ENCODE measurements at regions not wholly inside any gene's neighbourhood (a gene's known extent, or its start where the extent isn't known, plus 50 kb on each side); places are given as distances from the start of the nearest gene placed in this dataset.
"Not testable (repeated sequence)": the region's sequence is repeated elsewhere in the genome, so short reads cannot be mapped to it uniquely, and the experiment has no call there.

DNA sequence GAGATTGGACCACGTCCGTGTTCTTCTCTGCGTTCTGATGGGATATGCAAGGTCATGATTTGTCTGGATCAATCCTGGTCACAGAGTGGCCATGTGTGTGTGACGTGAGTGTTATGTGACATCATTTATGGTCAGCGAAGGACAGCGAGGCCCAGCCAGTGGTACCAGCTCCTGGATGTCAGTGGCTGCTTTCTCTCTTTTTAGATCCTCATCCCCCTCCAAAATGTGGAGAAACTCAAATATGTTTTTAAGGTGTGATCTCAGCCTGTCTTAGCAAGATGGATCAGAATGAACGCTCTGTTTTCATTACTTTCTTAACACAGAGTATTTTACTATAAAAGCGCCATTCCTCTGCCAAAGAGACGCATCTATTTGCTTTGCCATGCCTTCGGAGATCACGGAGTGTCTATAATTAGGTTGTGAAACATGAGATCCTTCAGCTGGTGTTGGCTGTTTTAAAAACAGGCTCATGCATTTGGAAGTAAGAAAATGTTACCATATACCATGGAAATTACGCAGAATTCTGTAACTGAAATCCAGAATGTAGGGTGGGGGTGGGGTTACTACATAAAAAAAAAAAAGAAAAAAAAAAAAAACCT is 245.5 kb upstream of the TCERG1L start:
- intact Hi-C loops (cut with micrococcal nuclease) = no loop called here
- Histone ChIP-seq H2AFZ (ENCODE audit: low read depth, low read length) (no peak overlapping the region), H3K79me2 (ENCODE audit: control insufficient read depth, insufficient read depth, low read length) (no peaks in the 10 kb centered on the region), H3K36me3 (ENCODE audit: control insufficient read depth in 2 of 2, extremely low read depth in 1 of 2, insufficient read depth in 2 of 2, low read length in 2 of 2) (no peaks in the 10 kb centered on the region), H3K9me1 (replicated peaks; ENCODE audit: control insufficient read depth, extremely low read depth, insufficient read depth, low read length) (no peaks in the 10 kb centered on the region), H3K27me3 (ENCODE audit: control insufficient read depth in 2 of 2, insufficient read depth in 2 of 2, low read length in 2 of 2) (no peaks in the 10 kb centered on the region), H3K27ac (ENCODE audit: insufficient read depth, low read depth, low read length) (no peak overlapping the region), H3K4me1 (ENCODE audit: control insufficient read depth, extremely low read depth, insufficient read depth, low read length) (no peaks in the 10 kb centered on the region), H3K9ac (replicated peaks; ENCODE audit: extremely low read depth, insufficient read depth, low read length) (no peak overlapping the region), H3K9me3 (replicated peaks; ENCODE audit: control insufficient read depth, insufficient read depth, low read length) (peaks cover 6% of the 10 kb centered on the region), H3K4me3 (replicated peaks in 1 of 3; ENCODE audit: insufficient read depth in 1 of 3, low read depth in 1 of 3, low read length in 3 of 3) (no peak overlapping the region), H4K20me1 (replicated peaks; ENCODE audit: control insufficient read depth, extremely low read depth, insufficient read depth, low read length) (no peaks in the 10 kb centered on the region), H3K4me2 (ENCODE audit: insufficient read depth, low read length) (no peak overlapping the region)
- ChIA-PET POLR2A (no interaction called here), CTCF (no interaction called here)
- no peak for DNase-seq (ENCODE audit: low read depth, low spot score)
- no peak for FAIRE-seq
- TF ChIP-seq JUN (IDR thresholded peaks at IDR 0.05; ENCODE audit: borderline replicate concordance, insufficient read depth, insufficient read length, low read depth) (no peak), FOS (IDR thresholded peaks at IDR 0.05; ENCODE audit: borderline replicate concordance, insufficient read depth, low read length) (no peak), POLR2A (IDR thresholded peaks at IDR 0.05; ENCODE audit: low read depth, low read length) (no peak), GATA2 (IDR thresholded peaks at IDR 0.05; ENCODE audit: insufficient read depth, insufficient read length, low read depth, low read length) (no peak), POLR2AphosphoS5 (IDR thresholded peaks at IDR 0.05; ENCODE audit: insufficient read depth, low read depth, low read length) (no peak), MYC (IDR thresholded peaks at IDR 0.05; ENCODE audit: low read depth, low read length) (no peak), EZH2 (IDR thresholded peaks at IDR 0.05; ENCODE audit: borderline replicate concordance, low read depth, low read length, severe bottlenecking) (no peak)
- TF ChIP-seq, protein P1, sequence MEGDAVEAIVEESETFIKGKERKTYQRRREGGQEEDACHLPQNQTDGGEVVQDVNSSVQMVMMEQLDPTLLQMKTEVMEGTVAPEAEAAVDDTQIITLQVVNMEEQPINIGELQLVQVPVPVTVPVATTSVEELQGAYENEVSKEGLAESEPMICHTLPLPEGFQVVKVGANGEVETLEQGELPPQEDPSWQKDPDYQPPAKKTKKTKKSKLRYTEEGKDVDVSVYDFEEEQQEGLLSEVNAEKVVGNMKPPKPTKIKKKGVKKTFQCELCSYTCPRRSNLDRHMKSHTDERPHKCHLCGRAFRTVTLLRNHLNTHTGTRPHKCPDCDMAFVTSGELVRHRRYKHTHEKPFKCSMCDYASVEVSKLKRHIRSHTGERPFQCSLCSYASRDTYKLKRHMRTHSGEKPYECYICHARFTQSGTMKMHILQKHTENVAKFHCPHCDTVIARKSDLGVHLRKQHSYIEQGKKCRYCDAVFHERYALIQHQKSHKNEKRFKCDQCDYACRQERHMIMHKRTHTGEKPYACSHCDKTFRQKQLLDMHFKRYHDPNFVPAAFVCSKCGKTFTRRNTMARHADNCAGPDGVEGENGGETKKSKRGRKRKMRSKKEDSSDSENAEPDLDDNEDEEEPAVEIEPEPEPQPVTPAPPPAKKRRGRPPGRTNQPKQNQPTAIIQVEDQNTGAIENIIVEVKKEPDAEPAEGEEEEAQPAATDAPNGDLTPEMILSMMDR (IDR thresholded peaks at IDR 0.05; ENCODE audit: extremely low read depth in 1 of 2, insufficient read depth in 1 of 2, low read depth in 1 of 2, low read length in 2 of 2) = no peak
- TF ChIP-seq, protein P2, sequence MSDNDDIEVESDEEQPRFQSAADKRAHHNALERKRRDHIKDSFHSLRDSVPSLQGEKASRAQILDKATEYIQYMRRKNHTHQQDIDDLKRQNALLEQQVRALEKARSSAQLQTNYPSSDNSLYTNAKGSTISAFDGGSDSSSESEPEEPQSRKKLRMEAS (IDR thresholded peaks at IDR 0.05; ENCODE audit: insufficient read depth, insufficient read length) = no peak
- dilution Hi-C loops (cut with MboI; ENCODE audit: extremely low pct_ligation_motif_present, low sequenced_read_pairs) = no loop called here
- no TSS peak for BruUV-seq (replicated peaks)

DNA sequence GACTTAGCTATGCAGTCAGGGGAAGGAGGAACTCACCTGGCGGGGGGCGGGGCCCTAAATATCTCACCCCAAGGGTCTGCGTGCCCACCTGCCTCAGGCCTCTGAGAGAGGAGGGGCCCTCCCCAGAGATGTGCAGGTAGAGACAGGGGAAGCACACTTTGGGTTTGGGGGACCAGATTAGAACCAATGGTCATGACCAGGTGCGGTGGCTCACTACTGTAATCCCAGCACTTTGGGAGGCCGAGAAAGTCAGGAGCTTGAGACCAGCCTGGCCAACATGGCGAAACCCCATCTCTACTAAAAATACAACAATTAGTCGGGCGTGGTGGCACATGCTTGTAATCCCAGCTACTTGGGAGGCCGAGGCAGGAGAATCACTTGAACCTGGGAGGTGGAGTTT is 246.4 kb upstream of the TCERG1L start:
- H4K20me1 ChIP-seq (replicated peaks; ENCODE audit: control insufficient read depth, extremely low read depth, insufficient read depth, low read length); BruUV-seq (replicated peaks); H2AFZ ChIP-seq (ENCODE audit: low read depth, low read length); H3K4me2 ChIP-seq (ENCODE audit: insufficient read depth, low read length); intact Hi-C loops (cut with micrococcal nuclease); DNase-seq (ENCODE audit: low read depth, low spot score); dilution Hi-C loops (cut with MboI; ENCODE audit: extremely low pct_ligation_motif_present, low sequenced_read_pairs); POLR2A ChIA-PET; H3K4me1 ChIP-seq (ENCODE audit: control insufficient read depth, extremely low read depth, insufficient read depth, low read length); H3K9me1 ChIP-seq (replicated peaks; ENCODE audit: control insufficient read depth, extremely low read depth, insufficient read depth, low read length); H3K27me3 ChIP-seq (ENCODE audit: control insufficient read depth in 2 of 2, insufficient read depth in 2 of 2, low read length in 2 of 2); H3K9ac ChIP-seq (replicated peaks; ENCODE audit: extremely low read depth, insufficient read depth, low read length); H3K4me3 ChIP-seq (replicated peaks in 1 of 3; ENCODE audit: insufficient read depth in 1 of 3, low read depth in 1 of 3, low read length in 3 of 3); H3K79me2 ChIP-seq (ENCODE audit: control insufficient read depth, insufficient read depth, low read length); CTCF ChIA-PET; H3K9me3 ChIP-seq (replicated peaks; ENCODE audit: control insufficient read depth, insufficient read depth, low read length); H3K27ac ChIP-seq (ENCODE audit: insufficient read depth, low read depth, low read length); FAIRE-seq; H3K36me3 ChIP-seq (ENCODE audit: control insufficient read depth in 2 of 2, extremely low read depth in 1 of 2, insufficient read depth in 2 of 2, low read length in 2 of 2): not testable (repeated sequence)
